Heart left ventricle (tissue), 16 donors: ENCODE measurements at regions not wholly inside any gene's neighbourhood (a gene's known extent, or its start where the extent isn't known, plus 50 kb on each side); places are given as distances from the start of the nearest gene placed in this dataset.
"Not testable (repeated sequence)": the region's sequence is repeated elsewhere in the genome, so short reads cannot be mapped to it uniquely, and the experiment has no call there.

ENCODE experiments used
- ATAC-seq, 4 donors: fragments of 200-7000 bp; cut with Tn5 transposase; one replicate each; pipeline ENCODE4 v1.9.1; 2020 to 2022; ENCODE audit warnings: moderate library complexity in 4 of 4, mild to moderate bottlenecking in 3 of 4, moderate number of reproducible peaks in 1 of 4
- DNase-seq, 5 donors: peaks; one replicate each; pipeline ENCODE4 v3.0.0-alpha.2; 2020
- H3K27ac ChIP-seq, 12 donors: fragments of 200-600 bp; sonication (generic) in 4 of 12; one replicate each; pipeline versions ENCODE4 v1.5.0 to v1.8.0; 2016 to 2022; ENCODE audit warnings: mild to moderate bottlenecking in 2 of 12
- H3K27me3 ChIP-seq, 9 donors: fragments of 200-600 bp; sonication (generic) in 2 of 9; one replicate each; pipeline versions ENCODE4 v1.5.1 to v1.8.0; 2016 to 2022; ENCODE audit warnings: mild to moderate bottlenecking in 3 of 9
- H3K36me3 ChIP-seq, 9 donors: fragments of 200-600 bp; sonication (generic) in 2 of 9; one replicate each; pipeline versions ENCODE4 v1.5.0 to v1.8.0; 2018 to 2022; ENCODE audit warnings: mild to moderate bottlenecking in 2 of 9
- H3K4me1 ChIP-seq, 12 donors: fragments of 200-600 bp; sonication (generic) in 4 of 12; one replicate each; pipeline versions ENCODE4 v1.5.0 to v1.8.0; 2016 to 2022; ENCODE audit warnings: mild to moderate bottlenecking in 3 of 12
- H3K4me3 ChIP-seq, 12 donors: fragments of 200-600 bp; sonication (generic) in 4 of 12; one replicate each; pipeline versions ENCODE4 v1.5.0 to v1.8.0; 2017 to 2022; ENCODE audit warnings: mild to moderate bottlenecking in 9 of 12, moderate library complexity in 4 of 12
- H3K9me3 ChIP-seq, 12 donors: fragments of 200-600 bp; sonication (generic) in 4 of 12; one replicate each; pipeline versions ENCODE4 v1.5.0 to v1.8.0; 2016 to 2022; ENCODE audit warnings: mild to moderate bottlenecking in 1 of 12
- POLR2A ChIP-seq, 2 donors: fragments of 450-650 bp; IDR thresholded peaks; one replicate each; pipeline ENCODE4 v1.6.1; 2017; ENCODE audit warnings: antibody characterized with exemption in 2 of 2, mild to moderate bottlenecking in 2 of 2, moderate library complexity in 2 of 2
- WGBS, 4 donors: extraction: QIAGEN DNeasy Blood & Tissue Kit in 2 of 4; methylation state at CpG; one replicate each; pipeline versions ENCODE4 v1.1.5 to v1.1.7; 2013 to 2018; 5-methylcytosine and 5-hydroxymethylcytosine counted together
- intact Hi-C, 10 donors: fragments of 100-400 bp; cut with DNase I; formaldehyde crosslinking; loops; one replicate each; pipeline versions ENCODE4 v1.11.1 to v1.14.2; 2022
- TF ChIP-seq, protein P1 (sequence below), 12 donors: fragments of 200-600 bp; sonication (generic) in 4 of 12; IDR thresholded peaks; one replicate each; pipeline versions ENCODE4 v1.5.0 to v1.8.0; 2018 to 2022; ENCODE audit warnings: antibody characterized with exemption in 12 of 12, mild to moderate bottlenecking in 5 of 12
- donor health status: ischemic (EF 13 %, LVEDD 7.1; RV severe dilation, severe dysfunction).
- donor health status: healthy with polysubstance abuse.
- donor health status: DM: no; HTN: yes; CAD: no.
- donor health status: DM: no; HTN: no; CAD: no.
- donor health status: ischemic (EF 25% LVEDD 6.9; RV normal size, moderate dysfunction).
- donor health status: ischemic (EF 25% LVEDD 5.7; RV mildly dilated, moderate dysfunction).
- donor health status: healthy.
- donor health status: DM: yes; HTN: yes; CAD: no.
- donor health status: ischemic (EF 35%, LVEDD 5.7; RV mildly dilated, moderate dysfunction).
- donor health status: nonischemic (EF 11% LVEDD 7.7; RV severe dilation, severe dysfunction).
- donor health status: DM: yes; HTN: yes; CAD: no.
- donor health status: PGD.
- donor health status: ischemic (EF 29% LVEDD 5.4; RV normal size, mild dysfunction).
- donor health status: nonischemic (EF 23%, LVEDD 6.1; RV moderate dilation, normal function).

DNA sequence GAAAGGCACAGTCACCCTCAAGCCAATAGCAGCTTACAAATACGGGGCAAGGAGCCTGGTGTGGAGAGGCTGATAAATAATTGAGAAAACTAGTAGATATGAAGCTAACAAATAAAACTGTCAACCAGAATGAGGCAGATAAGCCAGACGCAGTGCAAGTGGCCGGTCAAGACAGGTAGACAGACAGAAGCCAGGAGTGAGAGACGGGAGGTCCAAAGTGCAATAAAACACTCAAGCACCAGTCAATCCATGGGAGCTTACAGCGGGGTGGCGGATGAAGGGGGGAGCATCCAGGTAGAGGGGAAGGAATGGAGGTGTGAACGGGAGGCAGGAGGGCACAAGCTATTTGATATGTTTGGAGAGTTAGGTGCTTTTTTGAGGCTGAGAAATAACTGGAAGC is 193.1 kb downstream of the FOXD4L6 start:
- Histone ChIP-seq H3K27me3 (no peaks in the 10 kb centered on the region), H3K4me3 (no peak overlapping the region), H3K27ac (no peak overlapping the region), H3K9me3 (peaks cover 0 to 80% (median 26%) of the 10 kb centered on the region in 12 donors), H3K4me1 (no peaks in the 10 kb centered on the region), H3K36me3 (no peaks in the 10 kb centered on the region)
- DNase-seq (no peak), ATAC-seq (no peak)
- WGBS, 4 donors, result 71 to 81% (median 78%) methylated on average over 7 of the region's 7 CpGs
- intact Hi-C loops, result no loop called here
- TF ChIP-seq POLR2A (IDR thresholded peaks at IDR 0.05), result no peak
- TF ChIP-seq, protein P1, sequence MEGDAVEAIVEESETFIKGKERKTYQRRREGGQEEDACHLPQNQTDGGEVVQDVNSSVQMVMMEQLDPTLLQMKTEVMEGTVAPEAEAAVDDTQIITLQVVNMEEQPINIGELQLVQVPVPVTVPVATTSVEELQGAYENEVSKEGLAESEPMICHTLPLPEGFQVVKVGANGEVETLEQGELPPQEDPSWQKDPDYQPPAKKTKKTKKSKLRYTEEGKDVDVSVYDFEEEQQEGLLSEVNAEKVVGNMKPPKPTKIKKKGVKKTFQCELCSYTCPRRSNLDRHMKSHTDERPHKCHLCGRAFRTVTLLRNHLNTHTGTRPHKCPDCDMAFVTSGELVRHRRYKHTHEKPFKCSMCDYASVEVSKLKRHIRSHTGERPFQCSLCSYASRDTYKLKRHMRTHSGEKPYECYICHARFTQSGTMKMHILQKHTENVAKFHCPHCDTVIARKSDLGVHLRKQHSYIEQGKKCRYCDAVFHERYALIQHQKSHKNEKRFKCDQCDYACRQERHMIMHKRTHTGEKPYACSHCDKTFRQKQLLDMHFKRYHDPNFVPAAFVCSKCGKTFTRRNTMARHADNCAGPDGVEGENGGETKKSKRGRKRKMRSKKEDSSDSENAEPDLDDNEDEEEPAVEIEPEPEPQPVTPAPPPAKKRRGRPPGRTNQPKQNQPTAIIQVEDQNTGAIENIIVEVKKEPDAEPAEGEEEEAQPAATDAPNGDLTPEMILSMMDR (IDR thresholded peaks at IDR 0.05), result no peak

DNA sequence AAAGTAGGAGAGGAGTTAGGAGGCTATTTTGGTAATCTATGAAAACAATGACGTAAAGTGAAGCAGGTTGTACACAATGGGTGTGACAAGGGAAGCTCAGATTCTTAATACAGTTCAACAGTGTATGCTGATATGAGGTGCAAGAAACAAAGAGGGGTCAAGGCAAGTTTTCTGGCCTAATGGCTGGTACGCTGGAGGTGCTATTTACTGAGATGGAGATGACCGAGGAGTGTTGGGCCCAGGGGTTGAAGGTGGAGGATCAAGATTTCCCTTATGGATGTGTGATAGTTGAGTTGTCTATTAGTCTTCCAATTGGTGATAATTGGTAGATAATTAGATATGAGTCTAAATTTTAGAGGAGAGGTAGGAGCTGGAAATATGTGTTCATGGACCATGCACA is 194.0 kb downstream of the FOXD4L6 start:
- H3K4me3 ChIP-seq, H3K27ac ChIP-seq, H3K4me1 ChIP-seq, DNase-seq, H3K27me3 ChIP-seq, intact Hi-C loops, ATAC-seq, H3K36me3 ChIP-seq: not testable (repeated sequence)
- H3K9me3 ChIP-seq, result peaks cover 0 to 86% (median 30%) of the 10 kb centered on the region in 12 donors
- WGBS, 4 donors, result 90 to 91% (median 91%) methylated on average over 3 of the region's 3 CpGs

DNA sequence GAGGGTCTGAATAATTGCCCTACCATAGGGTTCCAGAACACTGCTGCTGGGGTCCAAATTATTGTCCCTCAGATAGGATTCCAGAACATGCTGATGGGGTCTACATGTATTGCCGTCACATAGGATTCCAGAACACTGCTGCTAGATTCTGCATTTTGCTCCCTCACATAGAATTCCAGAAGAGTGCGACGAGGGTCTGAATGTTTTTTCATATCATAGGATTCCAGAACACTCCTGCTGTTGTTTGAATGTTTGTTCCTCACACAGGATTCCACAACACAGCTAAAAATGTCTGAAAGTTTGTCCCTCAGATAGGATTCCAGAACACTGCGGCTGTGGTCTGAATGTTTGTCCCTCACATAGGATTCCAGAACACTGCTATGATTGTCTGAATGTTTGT is 198.1 kb downstream of the FOXD4L6 start:
- WGBS, 4 donors, result 80 to 90% (median 86%) methylated on average over 4 of the region's 4 CpGs
- H3K27me3 ChIP-seq, intact Hi-C loops, ATAC-seq, H3K4me3 ChIP-seq, H3K4me1 ChIP-seq, H3K36me3 ChIP-seq, H3K27ac ChIP-seq, DNase-seq: not testable (repeated sequence)
- peaks cover 0 to 97% (median 59%) of the 10 kb centered on the region in 12 donors for H3K9me3 ChIP-seq

DNA sequence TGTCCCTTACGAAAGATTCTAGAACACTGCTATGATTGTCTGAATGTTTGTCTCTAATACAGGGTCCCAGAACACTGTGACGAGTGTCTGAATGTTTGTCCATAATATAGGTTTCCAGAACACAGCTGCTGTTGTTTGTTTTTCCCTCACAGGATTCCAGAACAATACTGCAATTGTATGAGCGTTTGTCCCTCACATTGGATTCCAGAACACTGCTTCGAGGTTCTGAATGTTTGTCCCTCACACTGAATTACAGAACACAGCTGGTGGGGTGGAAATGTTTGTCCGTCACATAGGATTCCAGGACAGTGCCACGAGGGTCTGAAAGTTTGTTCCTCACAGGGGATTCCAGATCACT is 199.0 kb downstream of the FOXD4L6 start:
- H3K36me3 ChIP-seq, H3K27ac ChIP-seq, DNase-seq, intact Hi-C loops, H3K27me3 ChIP-seq, H3K4me3 ChIP-seq, H3K4me1 ChIP-seq, ATAC-seq: not testable (repeated sequence)
- H3K9me3 ChIP-seq, result peaks cover 0 to 97% (median 64%) of the 10 kb centered on the region in 12 donors
- 70 to 78% (median 77%) methylated on average over 6 of the region's 6 CpGs for WGBS, 4 donors

DNA sequence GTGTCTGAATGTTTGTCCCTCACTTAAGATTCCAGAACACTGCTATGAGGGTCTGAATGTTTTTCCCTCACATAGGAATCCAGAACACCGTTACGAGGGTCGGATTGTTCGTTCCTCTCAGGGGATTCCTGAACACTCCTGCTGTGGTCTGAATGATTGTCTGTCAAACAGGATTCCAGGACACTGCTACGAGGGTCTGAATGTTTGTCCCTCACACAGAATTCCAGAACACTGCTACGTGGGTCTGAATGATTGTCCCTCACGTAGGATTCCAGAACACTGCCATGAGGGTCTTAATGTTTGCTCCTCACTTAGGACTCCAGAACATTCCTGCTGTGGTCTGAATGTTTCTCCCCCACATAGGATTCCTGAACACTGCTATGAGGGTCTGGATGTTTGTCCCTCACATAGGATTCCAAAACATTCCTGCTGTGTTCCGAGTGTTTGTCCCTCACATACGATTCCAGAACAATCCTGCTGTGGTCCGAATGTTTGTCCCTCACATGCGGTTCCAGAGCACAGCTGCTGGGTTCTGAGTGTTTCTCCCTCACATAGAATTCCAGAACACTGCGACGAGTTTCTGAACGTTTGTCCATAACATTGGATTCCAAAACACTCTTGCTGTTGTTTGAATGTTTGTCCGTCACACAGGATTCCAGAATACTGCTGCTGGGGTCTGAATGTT is 199.5 kb downstream of the FOXD4L6 start:
- no peaks in the 10 kb centered on the region for H3K36me3 ChIP-seq
- H3K4me3 ChIP-seq, result no peak overlapping the region
- ATAC-seq (no peak), DNase-seq (no peak)
- H3K9me3 ChIP-seq, result peaks cover 0 to 97% (median 65%) of the 10 kb centered on the region in 12 donors
- H3K27ac ChIP-seq, result no peak overlapping the region
- WGBS, 4 donors, result 68 to 71% (median 69%) methylated on average over 15 of the region's 15 CpGs
- TF ChIP-seq, protein P1 (IDR thresholded peaks at IDR 0.05), result no peak
- TF ChIP-seq POLR2A (IDR thresholded peaks at IDR 0.05), result no peak
- H3K27me3 ChIP-seq, result no peaks in the 10 kb centered on the region
- no peaks in the 10 kb centered on the region for H3K4me1 ChIP-seq
- intact Hi-C loops, result no loop called here
